Activated T-cell treated with anti-CD3 and anti-CD28 coated beads, Interleukin-2, amount 50 U/mL, for 48 hours (primary cell): ENCODE measurements at regions not wholly inside any gene's neighbourhood (a gene's known extent, or its start where the extent isn't known, plus 50 kb on each side); places are given as distances from the start of the nearest gene placed in this dataset.

Experiments
- DNase-seq, 2 experiments: peaks; one replicate each; pipeline ENCODE4 v3.0.0-alpha.2; 2020

GRCh38 chr9:633461-633860 is 208.0 kb upstream of the DMRT1 start:
- no peak for DNase-seq

- no peak for DNase-seq
Observed at GRCh38 chr9:636931-637591, 204.4 kb upstream of the DMRT1 start.

- DNase-seq = no peak
Observed at GRCh38 chr9:638152-638551, 203.3 kb upstream of the DMRT1 start.

GRCh38 chr9:642014-642413 is 199.5 kb upstream of the DMRT1 start:
- no peak for DNase-seq

GRCh38 chr9:643966-644365 is 197.5 kb upstream of the DMRT1 start:
- DNase-seq = no peak

GRCh38 chr9:647522-647921 is 194.0 kb upstream of the DMRT1 start:
- DNase-seq = no peak

GRCh38 chr9:649128-650074 is 192.1 kb upstream of the DMRT1 start:
- DNase-seq = no peak

GRCh38 chr9:650362-650761 is 191.1 kb upstream of the DMRT1 start:
- no peak for DNase-seq

- no peak for DNase-seq
Observed at GRCh38 chr9:651371-651770, 190.1 kb upstream of the DMRT1 start.

- DNase-seq = no peak
Observed at GRCh38 chr9:652914-653313, 188.6 kb upstream of the DMRT1 start.

GRCh38 chr9:653421-653820 is 188.1 kb upstream of the DMRT1 start:
- no peak for DNase-seq

- DNase-seq = no peak
Observed at GRCh38 chr9:653856-654387, 187.6 kb upstream of the DMRT1 start.

GRCh38 chr9:655875-656274 is 185.6 kb upstream of the DMRT1 start:
- no peak for DNase-seq

GRCh38 chr9:656926-657568 is 184.4 kb upstream of the DMRT1 start:
- DNase-seq = no peak

- no peak for DNase-seq
Observed at GRCh38 chr9:659286-659685, 182.2 kb upstream of the DMRT1 start.

GRCh38 chr9:660227-660626 is 181.3 kb upstream of the DMRT1 start:
- no peak for DNase-seq

GRCh38 chr9:663541-663940 is 178.0 kb upstream of the DMRT1 start:
- DNase-seq = no peak

GRCh38 chr9:665296-665695 is 176.2 kb upstream of the DMRT1 start:
- no peak for DNase-seq

GRCh38 chr9:671997-672396 is 169.5 kb upstream of the DMRT1 start:
- no peak for DNase-seq

GRCh38 chr9:672851-673250 is 168.6 kb upstream of the DMRT1 start:
- DNase-seq = no peak

GRCh38 chr9:673264-673965 is 168.1 kb upstream of the DMRT1 start:
- DNase-seq = no peak

GRCh38 chr9:673966-674526 is 167.5 kb upstream of the DMRT1 start:
- DNase-seq = no peak
